MCF 10A (cell line): ENCODE measurements at regions not wholly inside any gene's neighbourhood (a gene's known extent, or its start where the extent isn't known, plus 50 kb on each side); places are given as distances from the start of the nearest gene placed in this dataset.

ENCODE experiments used
- BruUV-seq: library from RNA; stranded (reverse); fragments of 400-500 nt; replicated peaks from 2 replicates; lab custom pipeline; 2021; lab: Mats Ljungman, UMichigan
- CTCF ChIA-PET: fragments of 300-600 bp; sonication (Branson Sonifier 250); formaldehyde crosslinking; extraction: SDS; loops from one replicate; lab custom pipeline; 2021; ENCODE audit warnings: antibody characterized with exemption, inconsistent platforms; lab: Yijun Ruan, JAX
- POLR2A ChIA-PET: fragments of 300-600, 350-650 bp; sonication (Branson Sonifier 250); formaldehyde crosslinking; extraction: SDS; loops from one replicate; lab custom pipeline; 2020; ENCODE audit warnings: antibody characterized with exemption, inconsistent platforms; lab: Yijun Ruan, JAX
- DNase-seq: peaks from one replicate; pipeline ENCODE4 v3.0.0-alpha.2; 2018; ENCODE audit not compliant: unreplicated experiment
- H3K27ac Mint-ChIP-seq: one replicate; pipeline ENCODE4 v1.8.0; 2022; ENCODE audit warnings: mild to moderate bottlenecking, low read depth, mixed read lengths; ENCODE audit not compliant: unreplicated experiment
- H3K27me3 Mint-ChIP-seq: one replicate; pipeline ENCODE4 v1.8.0; 2022; ENCODE audit warnings: mixed read lengths; ENCODE audit not compliant: insufficient read depth, unreplicated experiment
- H3K36me3 Mint-ChIP-seq: one replicate; pipeline ENCODE4 v1.8.0; 2022; ENCODE audit warnings: mild to moderate bottlenecking, moderate library complexity, mixed read lengths; ENCODE audit not compliant: insufficient read depth, unreplicated experiment
- H3K4me1 Mint-ChIP-seq: one replicate; pipeline ENCODE4 v1.8.0; 2022; ENCODE audit warnings: mixed read lengths; ENCODE audit not compliant: insufficient read depth, unreplicated experiment
- H3K4me3 Mint-ChIP-seq: one replicate; pipeline ENCODE4 v1.8.0; 2022; ENCODE audit warnings: mild to moderate bottlenecking, moderate library complexity, mixed read lengths; ENCODE audit not compliant: unreplicated experiment
- H3K9me3 Mint-ChIP-seq: one replicate; pipeline ENCODE4 v1.8.0; 2022; ENCODE audit warnings: mixed read lengths; ENCODE audit not compliant: unreplicated experiment
- intact Hi-C: fragments of 100-400 bp; cut with micrococcal nuclease; formaldehyde crosslinking; loops from 2 replicates; pipeline ENCODE4 v1.14.1; 2022
- TF ChIP-seq, protein P1 (sequence below): fragments of 200-600 bp; IDR thresholded peaks from one replicate; pipeline ENCODE4 v1.8.0; 2022; ENCODE audit warnings: antibody characterized with exemption, mild to moderate bottlenecking; ENCODE audit not compliant: unreplicated experiment

DNA sequence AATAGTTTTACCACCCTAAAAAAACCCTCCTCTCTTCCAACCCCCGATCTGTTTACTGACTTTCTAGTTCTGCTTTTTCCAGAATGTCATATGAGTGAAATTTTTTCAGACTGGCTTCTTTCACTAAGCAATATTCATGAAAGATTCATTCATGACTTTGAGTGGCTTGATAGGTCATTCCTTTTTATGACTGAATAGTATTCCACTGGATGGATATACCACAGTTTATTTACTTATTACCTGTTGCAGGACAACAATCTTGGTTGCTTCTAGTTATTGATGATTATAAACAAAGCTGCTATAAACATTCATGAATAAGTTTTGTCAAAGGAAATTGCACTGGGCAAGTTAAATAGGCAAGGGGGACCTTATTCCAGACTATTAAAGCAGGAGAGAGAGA lies 264.2 kb downstream of the UTP18 start:
- POLR2A ChIA-PET, result no interaction called here
- H3K27me3 Mint-ChIP-seq, result peaks cover 36% of the 10 kb centered on the region
- H3K27ac Mint-ChIP-seq, result no peak overlapping the region

DNA sequence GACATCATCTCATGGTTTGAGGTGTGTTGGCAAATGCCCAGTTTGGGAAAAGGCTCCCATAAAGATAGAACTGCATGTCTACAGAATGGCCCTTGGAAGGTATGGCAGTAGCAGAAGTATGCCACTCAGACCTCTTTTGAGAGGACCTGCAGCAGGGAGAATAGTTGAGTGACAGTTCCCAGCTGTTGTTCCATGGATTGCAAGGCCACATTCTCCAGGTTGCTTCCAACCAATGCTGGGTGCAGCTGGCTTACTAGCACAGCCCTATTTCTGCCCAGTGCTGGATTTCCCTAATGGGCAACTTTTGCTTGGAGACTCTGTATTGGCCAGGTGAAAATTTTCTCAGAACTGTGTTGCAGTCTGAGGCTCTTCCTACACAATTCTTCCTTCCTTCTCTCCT lies 266.2 kb downstream of the UTP18 start:
- Mint-ChIP-seq H3K9me3 (no peaks in the 10 kb centered on the region), H3K27me3 (peaks cover 49% of the 10 kb centered on the region), H3K36me3 (no peaks in the 10 kb centered on the region), H3K4me1 (no peaks in the 10 kb centered on the region), H3K4me3 (no peak overlapping the region), H3K27ac (no peak overlapping the region)
- DNase-seq, result no peak
- ChIA-PET POLR2A (no interaction called here), CTCF (interaction anchor here (0.5 to 2.1 kb wide), 5 partner anchors 9 to 628 kb away, joined by 3 to 8 read pairs (median 6); no protein-coding TSS in a partner anchor)
- TF ChIP-seq, protein P1, sequence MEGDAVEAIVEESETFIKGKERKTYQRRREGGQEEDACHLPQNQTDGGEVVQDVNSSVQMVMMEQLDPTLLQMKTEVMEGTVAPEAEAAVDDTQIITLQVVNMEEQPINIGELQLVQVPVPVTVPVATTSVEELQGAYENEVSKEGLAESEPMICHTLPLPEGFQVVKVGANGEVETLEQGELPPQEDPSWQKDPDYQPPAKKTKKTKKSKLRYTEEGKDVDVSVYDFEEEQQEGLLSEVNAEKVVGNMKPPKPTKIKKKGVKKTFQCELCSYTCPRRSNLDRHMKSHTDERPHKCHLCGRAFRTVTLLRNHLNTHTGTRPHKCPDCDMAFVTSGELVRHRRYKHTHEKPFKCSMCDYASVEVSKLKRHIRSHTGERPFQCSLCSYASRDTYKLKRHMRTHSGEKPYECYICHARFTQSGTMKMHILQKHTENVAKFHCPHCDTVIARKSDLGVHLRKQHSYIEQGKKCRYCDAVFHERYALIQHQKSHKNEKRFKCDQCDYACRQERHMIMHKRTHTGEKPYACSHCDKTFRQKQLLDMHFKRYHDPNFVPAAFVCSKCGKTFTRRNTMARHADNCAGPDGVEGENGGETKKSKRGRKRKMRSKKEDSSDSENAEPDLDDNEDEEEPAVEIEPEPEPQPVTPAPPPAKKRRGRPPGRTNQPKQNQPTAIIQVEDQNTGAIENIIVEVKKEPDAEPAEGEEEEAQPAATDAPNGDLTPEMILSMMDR, result no peak
- BruUV-seq, result no TSS peak
- intact Hi-C loops, result no loop called here

More for the DNA sequence above, 264.2 kb downstream of the UTP18 start:
- intact Hi-C loops, result no loop called here
- H3K4me3 Mint-ChIP-seq, result no peak overlapping the region
- CTCF ChIA-PET, result interaction anchor here (0.6 to 2.1 kb wide), 4 partner anchors 11 to 239 kb away, joined by 3 to 8 read pairs (median 4); no protein-coding TSS in a partner anchor
- H3K9me3 Mint-ChIP-seq, result no peaks in the 10 kb centered on the region
- no peak for DNase-seq
- TF ChIP-seq, protein P1, result no peak
- H3K36me3 Mint-ChIP-seq, result no peaks in the 10 kb centered on the region
- no TSS peak for BruUV-seq
- H3K4me1 Mint-ChIP-seq, result no peaks in the 10 kb centered on the region

DNA sequence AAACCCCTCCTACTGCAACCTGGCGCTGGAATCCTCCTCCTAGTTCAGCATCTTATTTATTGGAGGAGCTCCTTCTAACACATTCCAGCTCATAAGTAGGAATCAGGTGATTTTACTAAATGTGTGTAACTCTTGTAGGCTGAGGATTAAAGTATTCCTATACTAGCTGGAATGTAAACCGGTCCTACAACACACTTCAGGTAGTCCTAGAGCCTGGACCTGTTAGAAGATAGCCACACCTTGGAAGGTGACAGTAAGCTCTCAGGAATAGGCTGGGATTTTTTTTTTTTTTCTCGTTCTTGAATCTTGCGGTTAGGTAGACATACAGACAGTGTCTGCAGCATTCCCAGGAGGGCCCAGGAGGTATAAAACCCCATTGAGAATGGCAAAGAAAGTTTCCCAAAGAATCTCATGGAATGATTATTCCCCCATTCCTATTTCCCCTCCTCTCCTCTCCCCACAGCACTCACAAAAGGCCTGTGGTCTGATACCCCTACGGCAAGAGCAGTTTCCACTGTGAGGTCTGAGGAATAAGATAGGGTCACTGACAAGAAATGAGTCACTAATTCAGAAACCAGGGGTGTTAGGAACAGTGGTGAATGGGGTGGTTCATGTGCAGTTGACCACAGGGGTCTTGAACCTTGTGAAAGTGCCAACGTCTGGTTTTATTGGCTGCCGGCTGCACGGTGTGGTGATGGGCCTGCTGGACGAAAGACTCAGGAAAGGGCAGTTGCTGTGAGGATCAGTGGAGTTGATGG lies 267.1 kb downstream of the UTP18 start:
- H3K27me3 Mint-ChIP-seq, result peaks cover 40% of the 10 kb centered on the region
- TF ChIP-seq, protein P1, result no peak
- ChIA-PET CTCF (interaction anchor here (0.5 to 1.3 kb wide), 3 partner anchors 8 to 251 kb away, joined by 3 to 7 read pairs (median 3); no protein-coding TSS in a partner anchor), POLR2A (no interaction called here)
- no peaks in the 10 kb centered on the region for H3K36me3 Mint-ChIP-seq
- no TSS peak for BruUV-seq
- H3K27ac Mint-ChIP-seq, result no peak overlapping the region
- intact Hi-C loops, result no loop called here
- H3K4me1 Mint-ChIP-seq, result no peaks in the 10 kb centered on the region
- H3K4me3 Mint-ChIP-seq, result no peak overlapping the region
- no peaks in the 10 kb centered on the region for H3K9me3 Mint-ChIP-seq
- no peak for DNase-seq

DNA sequence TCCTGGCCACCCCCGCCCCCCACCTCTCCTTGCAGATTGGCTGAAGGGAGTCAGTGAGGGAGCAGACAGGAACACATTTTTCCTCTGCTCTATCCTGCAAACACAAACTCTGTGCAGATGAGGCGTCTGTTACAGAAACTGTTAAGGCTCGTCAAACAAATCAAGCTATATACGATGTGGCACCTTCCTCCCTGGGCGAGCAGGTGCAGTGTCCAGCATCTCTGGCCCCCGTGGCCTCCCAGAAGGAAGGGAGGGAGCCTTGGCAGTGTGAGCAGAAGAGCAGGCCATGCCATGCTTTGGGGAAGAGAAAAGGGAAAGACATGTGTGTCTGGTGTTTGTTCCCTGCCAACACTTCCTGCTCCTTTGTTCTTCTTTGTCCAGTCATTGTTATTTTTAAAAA lies 267.8 kb downstream of the UTP18 start:
- TF ChIP-seq, protein P1, result no peak

More for the DNA sequence above, 267.8 kb downstream of the UTP18 start:
- Mint-ChIP-seq H3K4me1 (no peaks in the 10 kb centered on the region), H3K27me3 (peaks cover 35% of the 10 kb centered on the region), H3K9me3 (no peaks in the 10 kb centered on the region), H3K36me3 (no peaks in the 10 kb centered on the region), H3K4me3 (no peak overlapping the region), H3K27ac (no peak overlapping the region)
- CTCF ChIA-PET, result no interaction called here
- POLR2A ChIA-PET, result no interaction called here
- no peak for DNase-seq
- intact Hi-C loops, result no loop called here
- no TSS peak for BruUV-seq
